ENCODE measurements at regions not wholly inside any gene's neighbourhood (a gene's known extent, or its start where the extent isn't known, plus 50 kb on each side); places are given as distances from the start of the nearest gene placed in this dataset.

DNA sequence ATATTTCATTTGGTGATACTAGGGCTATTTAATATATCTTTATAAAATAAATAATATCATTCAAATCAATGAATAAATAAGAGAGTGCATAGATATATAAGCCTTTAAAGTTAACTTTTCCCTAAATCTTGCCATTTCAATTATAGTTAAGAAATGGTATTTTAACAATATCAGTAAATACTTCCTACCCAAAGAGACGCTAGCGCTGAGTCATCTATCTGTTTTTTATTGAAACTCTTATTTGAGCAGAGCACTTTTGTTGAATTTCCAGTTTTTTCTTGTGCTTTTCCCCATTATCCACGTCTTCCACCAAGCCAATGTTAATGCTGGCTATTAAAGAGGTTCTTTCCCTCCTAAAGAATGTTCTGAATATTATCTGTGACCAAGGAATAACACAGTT, 639.3 kb downstream of the DSC3 start:
- Histone ChIP-seq H3K4me3 (replicated peaks; ENCODE audit: insufficient read depth, low read length) (no peak overlapping the region), H3K27ac (replicated peaks) (no peak overlapping the region), H3K27me3 (ENCODE audit: insufficient read depth, poor library complexity, severe bottlenecking) (no peaks in the 10 kb centered on the region)
- no peak for DNase-seq (ENCODE audit: low read depth in 1 of 2, low spot score in 1 of 2)
- no peak for TF ChIP-seq SPI1 (IDR thresholded peaks at IDR 0.05; ENCODE audit: borderline replicate concordance, low read depth)
- TF ChIP-seq POLR2AphosphoS5 (IDR thresholded peaks at IDR 0.05; ENCODE audit: low read depth) = no peak
- TF ChIP-seq GABPA (IDR thresholded peaks at IDR 0.05; ENCODE audit: low read depth) = no peak
- TF ChIP-seq REST (IDR thresholded peaks at IDR 0.05; ENCODE audit: insufficient replicate concordance, low read depth) = no peak

- DNase-seq (ENCODE audit: low read depth in 1 of 2, low spot score in 1 of 2) = no peak
- no peak overlapping the region for H3K27ac ChIP-seq (replicated peaks)
- H3K27me3 ChIP-seq (ENCODE audit: insufficient read depth, poor library complexity, severe bottlenecking) = no peaks in the 10 kb centered on the region
- H3K4me3 ChIP-seq (replicated peaks; ENCODE audit: insufficient read depth, low read length) = no peak overlapping the region
- no peak for TF ChIP-seq POLR2AphosphoS5 (IDR thresholded peaks at IDR 0.05; ENCODE audit: low read depth)
- no peak for TF ChIP-seq REST (IDR thresholded peaks at IDR 0.05; ENCODE audit: insufficient replicate concordance, low read depth)
- no peak for TF ChIP-seq CTCF (IDR thresholded peaks at IDR 0.05; ENCODE audit: insufficient read depth, low read length)
- no peak for TF ChIP-seq GABPA (IDR thresholded peaks at IDR 0.05; ENCODE audit: low read depth)
Observed at GRCh38 chr18:30387401-30387800, 655.1 kb downstream of the DSC3 start.

- Histone ChIP-seq H3K27ac (replicated peaks) (no peak overlapping the region), H3K4me3 (replicated peaks; ENCODE audit: insufficient read depth, low read length) (no peak overlapping the region), H3K27me3 (ENCODE audit: insufficient read depth, poor library complexity, severe bottlenecking) (no peaks in the 10 kb centered on the region)
- TF ChIP-seq POLR2AphosphoS5 (IDR thresholded peaks at IDR 0.05; ENCODE audit: low read depth) (no peak), REST (IDR thresholded peaks at IDR 0.05; ENCODE audit: insufficient replicate concordance, low read depth) (no peak), CTCF (IDR thresholded peaks at IDR 0.05; ENCODE audit: insufficient read depth, low read length) (no peak), SPI1 (IDR thresholded peaks at IDR 0.05; ENCODE audit: borderline replicate concordance, low read depth) (no peak), GABPA (IDR thresholded peaks at IDR 0.05; ENCODE audit: low read depth) (no peak)
- no peak for DNase-seq (ENCODE audit: low read depth in 1 of 2, low spot score in 1 of 2)
Observed at GRCh38 chr18:30386624-30387023, 655.9 kb downstream of the DSC3 start.

- H3K27ac ChIP-seq (replicated peaks) = no peak overlapping the region
- DNase-seq (ENCODE audit: low read depth in 1 of 2, low spot score in 1 of 2) = no peak
- H3K4me3 ChIP-seq (replicated peaks; ENCODE audit: insufficient read depth, low read length) = no peak overlapping the region
- no peaks in the 10 kb centered on the region for H3K27me3 ChIP-seq (ENCODE audit: insufficient read depth, poor library complexity, severe bottlenecking)
- TF ChIP-seq SPI1 (IDR thresholded peaks at IDR 0.05; ENCODE audit: borderline replicate concordance, low read depth) = no peak
- TF ChIP-seq CTCF (IDR thresholded peaks at IDR 0.05; ENCODE audit: insufficient read depth, low read length) = no peak
Observed at GRCh38 chr18:30385684-30386083, 656.9 kb downstream of the DSC3 start.
